Panc1 (cell line): ENCODE measurements at regions not wholly inside any gene's neighbourhood (a gene's known extent, or its start where the extent isn't known, plus 50 kb on each side); places are given as distances from the start of the nearest gene placed in this dataset.

Source experiments
- POLR2AphosphoS5 ChIP-seq: IDR thresholded peaks from 2 replicates; pipeline ENCODE4 v1.6.1; 2012; ENCODE audit warnings: mild to moderate bottlenecking, low read depth, low read length, moderate library complexity
- SIN3A ChIP-seq: IDR thresholded peaks from 2 replicates; pipeline ENCODE4 v1.6.1; 2012; ENCODE audit warnings: low read depth, mild to moderate bottlenecking, low read length, moderate library complexity, borderline replicate concordance; ENCODE audit not compliant: insufficient read depth
- TF ChIP-seq, protein P1 (sequence below): fragments of 450-650 bp; IDR thresholded peaks from 2 replicates; pipeline ENCODE4 v1.5.1; 2017; ENCODE audit warnings: mild to moderate bottlenecking

DNA sequence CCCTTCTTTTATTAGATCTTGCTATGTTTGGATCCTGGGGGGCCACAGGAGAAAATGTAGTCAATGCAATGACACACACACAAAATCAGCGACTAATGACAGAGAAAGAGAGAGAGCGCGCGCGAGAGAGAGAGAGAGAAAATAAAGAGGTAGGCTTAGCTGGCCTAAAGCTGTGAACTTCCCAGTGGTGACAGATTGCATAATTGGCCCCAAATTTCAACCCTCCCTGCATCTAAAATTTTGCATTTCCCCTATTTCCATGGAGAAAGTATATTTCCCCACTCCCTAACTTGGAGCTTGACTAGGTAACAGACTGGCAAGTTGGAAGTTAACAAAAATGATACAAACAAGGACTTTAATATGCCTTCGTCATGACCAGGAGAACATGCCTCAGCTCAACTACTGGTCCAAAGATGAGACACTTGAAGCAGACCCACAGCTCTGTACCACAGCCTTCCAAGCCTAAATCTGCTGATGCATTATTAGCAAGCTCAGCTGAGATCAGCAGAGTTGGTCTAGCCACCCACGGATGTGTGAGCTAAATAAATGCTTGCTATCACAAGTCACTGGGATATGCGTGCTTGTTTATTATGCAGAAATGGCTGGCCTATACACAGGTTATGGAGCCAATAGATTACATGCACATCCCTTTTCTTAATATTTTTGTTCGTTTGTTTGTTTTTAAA is 118.1 kb upstream of the PRDM1 start:
- TF ChIP-seq, protein P1, sequence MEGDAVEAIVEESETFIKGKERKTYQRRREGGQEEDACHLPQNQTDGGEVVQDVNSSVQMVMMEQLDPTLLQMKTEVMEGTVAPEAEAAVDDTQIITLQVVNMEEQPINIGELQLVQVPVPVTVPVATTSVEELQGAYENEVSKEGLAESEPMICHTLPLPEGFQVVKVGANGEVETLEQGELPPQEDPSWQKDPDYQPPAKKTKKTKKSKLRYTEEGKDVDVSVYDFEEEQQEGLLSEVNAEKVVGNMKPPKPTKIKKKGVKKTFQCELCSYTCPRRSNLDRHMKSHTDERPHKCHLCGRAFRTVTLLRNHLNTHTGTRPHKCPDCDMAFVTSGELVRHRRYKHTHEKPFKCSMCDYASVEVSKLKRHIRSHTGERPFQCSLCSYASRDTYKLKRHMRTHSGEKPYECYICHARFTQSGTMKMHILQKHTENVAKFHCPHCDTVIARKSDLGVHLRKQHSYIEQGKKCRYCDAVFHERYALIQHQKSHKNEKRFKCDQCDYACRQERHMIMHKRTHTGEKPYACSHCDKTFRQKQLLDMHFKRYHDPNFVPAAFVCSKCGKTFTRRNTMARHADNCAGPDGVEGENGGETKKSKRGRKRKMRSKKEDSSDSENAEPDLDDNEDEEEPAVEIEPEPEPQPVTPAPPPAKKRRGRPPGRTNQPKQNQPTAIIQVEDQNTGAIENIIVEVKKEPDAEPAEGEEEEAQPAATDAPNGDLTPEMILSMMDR: no peak
- no peak for TF ChIP-seq SIN3A
- TF ChIP-seq POLR2AphosphoS5: no peak
